ENCODE measurements at regions not wholly inside any gene's neighbourhood (a gene's known extent, or its start where the extent isn't known, plus 50 kb on each side); places are given as distances from the start of the nearest gene placed in this dataset.

- H3K4me3 ChIP-seq (replicated peaks; ENCODE audit: low read depth, low read length), result no peak overlapping the region
- TF ChIP-seq CTCF (IDR thresholded peaks at IDR 0.05; ENCODE audit: low read length, missing control alignments), result no peak
- no peak for DNase-seq (ENCODE audit: low read depth)
Measured at GRCh38 chr1:71200503-71200902, 119.7 kb upstream of the ZRANB2 start.

- peak; percentile 57 for DNase-seq (ENCODE audit: low read depth)
- H3K4me3 ChIP-seq (replicated peaks; ENCODE audit: low read depth, low read length), result no peak overlapping the region
- peak; percentile 51 for TF ChIP-seq CTCF (IDR thresholded peaks at IDR 0.05; ENCODE audit: low read length, missing control alignments)
Measured at GRCh38 chr1:71196685-71197084, 115.8 kb upstream of the ZRANB2 start.

- peak; percentile 39 for DNase-seq (ENCODE audit: low read depth)
- TF ChIP-seq CTCF (IDR thresholded peaks at IDR 0.05; ENCODE audit: low read length, missing control alignments), result no peak
- no peak overlapping the region for H3K4me3 ChIP-seq (replicated peaks; ENCODE audit: low read depth, low read length)
Measured at GRCh38 chr1:71193153-71193552, 112.3 kb upstream of the ZRANB2 start.

GRCh38 chr1:71191520-71191919 lies 110.7 kb upstream of the ZRANB2 start:
- TF ChIP-seq CTCF (IDR thresholded peaks at IDR 0.05; ENCODE audit: low read length, missing control alignments), result no peak
- no peak overlapping the region for H3K4me3 ChIP-seq (replicated peaks; ENCODE audit: low read depth, low read length)
- no peak for DNase-seq (ENCODE audit: low read depth)

- no peak for DNase-seq (ENCODE audit: low read depth)
- H3K4me3 ChIP-seq (replicated peaks; ENCODE audit: low read depth, low read length), result no peak overlapping the region
Measured at GRCh38 chr1:71190843-71191242, 110.0 kb upstream of the ZRANB2 start.

GRCh38 chr1:71184410-71184809 lies 103.6 kb upstream of the ZRANB2 start:
- no peak for DNase-seq (ENCODE audit: low read depth)
- H3K4me3 ChIP-seq (replicated peaks; ENCODE audit: low read depth, low read length), result no peak overlapping the region
- no peak for TF ChIP-seq CTCF (IDR thresholded peaks at IDR 0.05; ENCODE audit: low read length, missing control alignments)

More at GRCh38 chr1:71190843-71191242, 110.0 kb upstream of the ZRANB2 start:
- TF ChIP-seq CTCF (IDR thresholded peaks at IDR 0.05; ENCODE audit: low read length, missing control alignments), result no peak

GRCh38 chr1:71179997-71180396 lies 99.2 kb upstream of the ZRANB2 start:
- TF ChIP-seq CTCF (IDR thresholded peaks at IDR 0.05; ENCODE audit: low read length, missing control alignments), result no peak
- DNase-seq (ENCODE audit: low read depth), result no peak
- no peak overlapping the region for H3K4me3 ChIP-seq (replicated peaks; ENCODE audit: low read depth, low read length)

Measured in fibroblast of pulmonary artery (primary cell).